ENCODE measurements at regions not wholly inside any gene's neighbourhood (a gene's known extent, or its start where the extent isn't known, plus 50 kb on each side); places are given as distances from the start of the nearest gene placed in this dataset.
A peak's percentile ranks its signal among the peaks of the same experiment; 100 is the strongest.

DNA sequence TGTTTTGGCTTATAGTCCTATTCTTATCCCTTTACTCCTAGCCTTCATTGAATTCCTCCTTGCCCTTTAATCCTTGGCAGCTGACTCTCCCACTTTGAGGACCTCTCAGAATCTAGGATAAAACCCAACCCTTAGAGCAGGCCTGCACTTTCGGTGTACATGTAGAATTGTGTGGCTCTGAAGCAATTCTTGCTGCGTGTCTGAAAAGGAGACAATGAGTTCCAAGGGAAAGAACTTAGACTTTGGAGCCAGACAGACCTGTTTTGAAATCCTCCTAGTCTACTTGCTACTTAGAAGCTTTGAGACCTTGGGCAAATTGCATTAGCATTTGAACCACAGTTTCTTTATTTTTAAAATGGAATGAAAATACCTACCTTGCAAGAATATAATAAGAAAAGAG is 175.2 kb downstream of the BEND2 start:
- H3K4me1 ChIP-seq (ENCODE audit: insufficient read depth, poor library complexity, severe bottlenecking), result peaks cover 10% of the 10 kb centered on the region
- ATAC-seq (ENCODE audit: low read depth), result no peak

DNA sequence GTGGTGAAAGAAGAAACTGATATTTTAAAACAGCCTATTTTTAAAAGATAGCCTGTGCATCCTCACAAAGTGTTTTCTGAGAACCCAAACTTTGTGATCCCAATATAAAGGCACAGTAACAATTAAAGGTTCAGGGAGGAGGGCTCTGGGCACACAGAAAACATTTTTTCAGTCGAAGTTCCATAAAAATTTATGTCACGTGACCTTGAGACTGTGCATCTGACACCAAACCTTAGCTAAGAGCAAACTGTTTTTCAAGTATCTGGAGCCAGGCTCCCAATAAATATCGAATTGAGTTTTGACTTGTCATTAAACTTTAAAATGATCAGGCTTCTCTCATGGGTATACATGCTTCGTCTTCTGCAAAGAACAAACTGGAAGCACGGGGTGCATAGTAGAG is 177.9 kb downstream of the BEND2 start:
- TF ChIP-seq, protein P1, sequence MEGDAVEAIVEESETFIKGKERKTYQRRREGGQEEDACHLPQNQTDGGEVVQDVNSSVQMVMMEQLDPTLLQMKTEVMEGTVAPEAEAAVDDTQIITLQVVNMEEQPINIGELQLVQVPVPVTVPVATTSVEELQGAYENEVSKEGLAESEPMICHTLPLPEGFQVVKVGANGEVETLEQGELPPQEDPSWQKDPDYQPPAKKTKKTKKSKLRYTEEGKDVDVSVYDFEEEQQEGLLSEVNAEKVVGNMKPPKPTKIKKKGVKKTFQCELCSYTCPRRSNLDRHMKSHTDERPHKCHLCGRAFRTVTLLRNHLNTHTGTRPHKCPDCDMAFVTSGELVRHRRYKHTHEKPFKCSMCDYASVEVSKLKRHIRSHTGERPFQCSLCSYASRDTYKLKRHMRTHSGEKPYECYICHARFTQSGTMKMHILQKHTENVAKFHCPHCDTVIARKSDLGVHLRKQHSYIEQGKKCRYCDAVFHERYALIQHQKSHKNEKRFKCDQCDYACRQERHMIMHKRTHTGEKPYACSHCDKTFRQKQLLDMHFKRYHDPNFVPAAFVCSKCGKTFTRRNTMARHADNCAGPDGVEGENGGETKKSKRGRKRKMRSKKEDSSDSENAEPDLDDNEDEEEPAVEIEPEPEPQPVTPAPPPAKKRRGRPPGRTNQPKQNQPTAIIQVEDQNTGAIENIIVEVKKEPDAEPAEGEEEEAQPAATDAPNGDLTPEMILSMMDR (IDR thresholded peaks at IDR 0.05; ENCODE audit: poor library complexity, severe bottlenecking), result no peak
- Histone ChIP-seq H3K36me3 (ENCODE audit: low read depth) (no peaks in the 10 kb centered on the region), H3K9me3 (ENCODE audit: severe bottlenecking) (no peaks in the 10 kb centered on the region), H3K27me3 (ENCODE audit: insufficient read depth, poor library complexity, severe bottlenecking) (no peaks in the 10 kb centered on the region), H3K4me1 (ENCODE audit: insufficient read depth, poor library complexity, severe bottlenecking) (peaks cover 7% of the 10 kb centered on the region), H3K4me3 (ENCODE audit: severe bottlenecking) (no peak overlapping the region), H3K27ac (ENCODE audit: poor library complexity, severe bottlenecking) (no peak overlapping the region)
- ATAC-seq (ENCODE audit: low read depth) (no peak), DNase-seq (ENCODE audit: low spot score) (no peak)

More for the DNA sequence above, 175.2 kb downstream of the BEND2 start:
- no peak for DNase-seq (ENCODE audit: low spot score)
- H3K36me3 ChIP-seq (ENCODE audit: low read depth), result no peaks in the 10 kb centered on the region
- no peaks in the 10 kb centered on the region for H3K9me3 ChIP-seq (ENCODE audit: severe bottlenecking)
- no peaks in the 10 kb centered on the region for H3K27me3 ChIP-seq (ENCODE audit: insufficient read depth, poor library complexity, severe bottlenecking)
- H3K27ac ChIP-seq (ENCODE audit: poor library complexity, severe bottlenecking), result no peak overlapping the region
- TF ChIP-seq, protein P1 (IDR thresholded peaks at IDR 0.05; ENCODE audit: poor library complexity, severe bottlenecking), result no peak
- H3K4me3 ChIP-seq (ENCODE audit: severe bottlenecking), result no peak overlapping the region

DNA sequence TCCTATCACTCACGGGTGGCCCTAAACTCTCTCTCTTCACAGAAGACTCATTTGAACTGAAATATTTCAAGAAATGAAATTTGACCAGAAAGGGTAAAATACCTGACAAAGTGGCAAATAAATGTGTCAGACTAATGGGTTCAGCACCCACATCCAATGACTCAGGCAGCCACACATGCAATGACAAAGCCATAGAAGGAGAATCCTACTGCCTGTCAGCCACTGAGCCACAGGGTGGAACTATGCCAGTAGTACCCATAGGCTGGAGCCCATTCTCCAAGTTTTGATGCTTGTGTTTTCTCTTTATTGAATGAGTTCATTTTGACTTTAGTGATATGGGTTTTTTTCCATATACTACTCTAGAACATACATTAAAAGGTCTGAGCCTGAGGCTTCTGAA is 179.0 kb downstream of the BEND2 start:
- DNase-seq (ENCODE audit: low spot score), result no peak
- no peaks in the 10 kb centered on the region for H3K27me3 ChIP-seq (ENCODE audit: insufficient read depth, poor library complexity, severe bottlenecking)
- H3K36me3 ChIP-seq (ENCODE audit: low read depth), result no peaks in the 10 kb centered on the region
- no peaks in the 10 kb centered on the region for H3K4me1 ChIP-seq (ENCODE audit: insufficient read depth, poor library complexity, severe bottlenecking)
- no peak overlapping the region for H3K4me3 ChIP-seq (ENCODE audit: severe bottlenecking)
- TF ChIP-seq, protein P1 (IDR thresholded peaks at IDR 0.05; ENCODE audit: poor library complexity, severe bottlenecking), result no peak
- H3K9me3 ChIP-seq (ENCODE audit: severe bottlenecking), result no peaks in the 10 kb centered on the region
- no peak for ATAC-seq (ENCODE audit: low read depth)
- no peak overlapping the region for H3K27ac ChIP-seq (ENCODE audit: poor library complexity, severe bottlenecking)

DNA sequence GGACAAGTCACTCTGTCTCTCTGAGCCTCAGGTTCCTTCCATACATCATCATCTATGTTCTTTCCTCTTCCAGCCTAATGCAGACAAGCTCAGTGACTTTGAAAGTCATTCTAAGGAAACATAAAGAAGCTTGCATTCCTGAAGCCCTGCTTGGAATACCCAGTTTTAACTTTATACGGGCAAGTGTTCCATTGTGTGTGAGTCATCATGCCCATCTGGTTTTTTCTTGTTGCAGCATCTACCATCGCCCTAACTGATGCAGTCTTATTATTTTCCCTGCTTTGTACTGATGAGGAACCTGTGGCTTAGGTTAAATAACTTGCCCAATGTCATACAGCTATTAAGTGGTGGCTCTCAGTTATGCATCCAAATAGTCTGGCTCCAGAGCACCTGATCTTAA is 177.9 kb upstream of the RAI2 start:
- Histone ChIP-seq H3K4me1 (ENCODE audit: insufficient read depth, poor library complexity, severe bottlenecking) (no peaks in the 10 kb centered on the region), H3K27ac (ENCODE audit: poor library complexity, severe bottlenecking) (no peak overlapping the region), H3K36me3 (ENCODE audit: low read depth) (no peaks in the 10 kb centered on the region), H3K9me3 (ENCODE audit: severe bottlenecking) (no peaks in the 10 kb centered on the region), H3K4me3 (ENCODE audit: severe bottlenecking) (no peak overlapping the region), H3K27me3 (ENCODE audit: insufficient read depth, poor library complexity, severe bottlenecking) (no peaks in the 10 kb centered on the region)
- TF ChIP-seq, protein P1 (IDR thresholded peaks at IDR 0.05; ENCODE audit: poor library complexity, severe bottlenecking), result no peak
- DNase-seq (ENCODE audit: low spot score), result no peak
- peak; percentile 42; the same call in 1 of the 3 replicates for ATAC-seq (ENCODE audit: low read depth)

DNA sequence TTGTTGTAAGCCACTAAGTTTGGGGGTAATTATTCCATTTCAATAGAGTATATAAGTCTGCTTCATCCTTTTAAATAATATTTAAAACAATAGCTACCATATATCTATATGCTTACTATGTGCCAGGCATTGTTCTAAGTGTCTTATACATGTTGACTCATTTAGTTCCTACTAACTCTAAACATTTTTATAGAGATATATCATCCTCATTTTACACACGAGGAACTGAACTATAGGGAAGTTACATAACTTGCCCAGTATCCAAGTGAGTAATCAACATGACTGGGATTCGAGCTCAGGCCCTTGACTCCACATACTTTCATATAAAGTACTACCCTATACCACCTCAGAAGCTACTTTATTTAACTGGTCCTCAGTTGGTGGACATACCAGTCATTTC is 175.3 kb upstream of the RAI2 start:
- H3K27ac ChIP-seq (ENCODE audit: poor library complexity, severe bottlenecking), result no peak overlapping the region
- no peaks in the 10 kb centered on the region for H3K27me3 ChIP-seq (ENCODE audit: insufficient read depth, poor library complexity, severe bottlenecking)
- H3K4me1 ChIP-seq (ENCODE audit: insufficient read depth, poor library complexity, severe bottlenecking), result no peaks in the 10 kb centered on the region
- H3K36me3 ChIP-seq (ENCODE audit: low read depth), result no peaks in the 10 kb centered on the region
- DNase-seq (ENCODE audit: low spot score) (no peak), ATAC-seq (ENCODE audit: low read depth) (0 out of 3 replicates have a peak, but pooled peaks have one; percentile 46)
- no peaks in the 10 kb centered on the region for H3K9me3 ChIP-seq (ENCODE audit: severe bottlenecking)
- no peak overlapping the region for H3K4me3 ChIP-seq (ENCODE audit: severe bottlenecking)
- TF ChIP-seq, protein P1 (IDR thresholded peaks at IDR 0.05; ENCODE audit: poor library complexity, severe bottlenecking), result no peak

Data from RWPE2 (cell line).